GM12865 (cell line): ENCODE measurements at regions not wholly inside any gene's neighbourhood (a gene's known extent, or its start where the extent isn't known, plus 50 kb on each side); places are given as distances from the start of the nearest gene placed in this dataset.

Experiments
- DNase-seq: peaks from one replicate; pipeline ENCODE4 v3.0.0; 2010; ENCODE audit warnings: low read depth
- H3K4me3 ChIP-seq: 2 replicates; pipeline ENCODE4 v1.5.1; 2011; ENCODE audit warnings: mild to moderate bottlenecking, low read depth, low read length, control low read depth
- CTCF ChIP-seq: IDR thresholded peaks from 2 replicates; pipeline ENCODE4 v1.5.1; 2011; ENCODE audit warnings: low read length, control low read depth, low read depth, inconsistent platforms; ENCODE audit not compliant: insufficient read depth; ENCODE audit errors: missing control alignments

GRCh38 chr4:110907801-110908313 is 285.0 kb upstream of the PITX2 start:
- TF ChIP-seq CTCF: no peak
- no peak overlapping the region for H3K4me3 ChIP-seq
- no peak for DNase-seq

- no peak overlapping the region for H3K4me3 ChIP-seq
- DNase-seq: no peak
- TF ChIP-seq CTCF: no peak
These were observed 291.9 kb upstream of the PITX2 start for GRCh38 chr4:110914791-110915190.

GRCh38 chr4:110915301-110915700 is 292.4 kb upstream of the PITX2 start:
- no peak for DNase-seq
- H3K4me3 ChIP-seq: no peak overlapping the region
- no peak for TF ChIP-seq CTCF

GRCh38 chr4:110916505-110916904 is 293.6 kb upstream of the PITX2 start:
- no peak overlapping the region for H3K4me3 ChIP-seq
- no peak for TF ChIP-seq CTCF
- no peak for DNase-seq

- DNase-seq: no peak
- TF ChIP-seq CTCF: no peak
- no peak overlapping the region for H3K4me3 ChIP-seq
These were observed 295.0 kb upstream of the PITX2 start for GRCh38 chr4:110917835-110918234.

- H3K4me3 ChIP-seq: no peak overlapping the region
- DNase-seq: no peak
- TF ChIP-seq CTCF: no peak
These were observed 298.1 kb upstream of the PITX2 start for GRCh38 chr4:110920990-110921389.

GRCh38 chr4:110924761-110925160 is 301.9 kb upstream of the PITX2 start:
- DNase-seq: no peak
- no peak for TF ChIP-seq CTCF
- H3K4me3 ChIP-seq: no peak overlapping the region
